ENCODE measurements at regions not wholly inside any gene's neighbourhood (a gene's known extent, or its start where the extent isn't known, plus 50 kb on each side); places are given as distances from the start of the nearest gene placed in this dataset.

- no peak for DNase-seq
- Mint-ChIP-seq H3K27me3 (ENCODE audit: insufficient read depth) (peaks cover 16% of the 10 kb centered on the region), H3K4me1 (ENCODE audit: low read depth) (no peaks in the 10 kb centered on the region; the same call in 1 of the 2 replicates), H3K36me3 (ENCODE audit: low read depth) (no peaks in the 10 kb centered on the region), H3K4me3 (no peak overlapping the region), H3K9me3 (no peaks in the 10 kb centered on the region), H3K27ac (no peak overlapping the region)
- TF ChIP-seq CTCF (IDR thresholded peaks at IDR 0.05) = no peak
Measured at GRCh38 chr2:41854227-41854626, 193.6 kb upstream of the PKDCC start.

GRCh38 chr2:41856946-41857345 is 190.9 kb upstream of the PKDCC start:
- DNase-seq = no peak

GRCh38 chr2:41859615-41860514 is 188.0 kb upstream of the PKDCC start:
- Mint-ChIP-seq H3K9me3 (no peaks in the 10 kb centered on the region), H3K4me1 (ENCODE audit: low read depth) (peaks cover 23% of the 10 kb centered on the region), H3K36me3 (ENCODE audit: low read depth) (no peaks in the 10 kb centered on the region), H3K27ac (peak overlapping the region; percentile 97), H3K27me3 (ENCODE audit: insufficient read depth) (no peaks in the 10 kb centered on the region; the same call in 1 of the 2 replicates), H3K4me3 (peak overlapping the region; percentile 81)
- peak; percentile 80 for DNase-seq
- TF ChIP-seq CTCF (IDR thresholded peaks at IDR 0.05) = no peak

More at GRCh38 chr2:41856946-41857345, 190.9 kb upstream of the PKDCC start:
- no peak for TF ChIP-seq CTCF (IDR thresholded peaks at IDR 0.05)
- Mint-ChIP-seq H3K4me1 (ENCODE audit: low read depth) (peaks cover 23% of the 10 kb centered on the region), H3K27ac (no peak overlapping the region), H3K4me3 (no peak overlapping the region), H3K36me3 (ENCODE audit: low read depth) (no peaks in the 10 kb centered on the region), H3K9me3 (no peaks in the 10 kb centered on the region), H3K27me3 (ENCODE audit: insufficient read depth) (peaks cover 1% of the 10 kb centered on the region)

GRCh38 chr2:41863062-41863461 is 184.8 kb upstream of the PKDCC start:
- no peak for TF ChIP-seq CTCF (IDR thresholded peaks at IDR 0.05)
- DNase-seq = no peak
- Mint-ChIP-seq H3K9me3 (no peaks in the 10 kb centered on the region), H3K27ac (no peak overlapping the region), H3K36me3 (ENCODE audit: low read depth) (no peaks in the 10 kb centered on the region), H3K4me1 (ENCODE audit: low read depth) (peaks cover 37% of the 10 kb centered on the region), H3K4me3 (no peak overlapping the region), H3K27me3 (ENCODE audit: insufficient read depth) (peaks cover 12% of the 10 kb centered on the region)

- TF ChIP-seq CTCF (IDR thresholded peaks at IDR 0.05) = no peak
- H3K27ac Mint-ChIP-seq = no peak overlapping the region
- no peak overlapping the region for H3K4me3 Mint-ChIP-seq
- H3K36me3 Mint-ChIP-seq (ENCODE audit: low read depth) = no peaks in the 10 kb centered on the region
- peaks cover 12% of the 10 kb centered on the region for H3K27me3 Mint-ChIP-seq (ENCODE audit: insufficient read depth)
- H3K4me1 Mint-ChIP-seq (ENCODE audit: low read depth) = peaks cover 29% of the 10 kb centered on the region
- no peak for DNase-seq
- H3K9me3 Mint-ChIP-seq = no peaks in the 10 kb centered on the region
Measured at GRCh38 chr2:41865263-41865662, 182.6 kb upstream of the PKDCC start.

Measured in HFFc6 (cell line).